ENCODE measurements at regions not wholly inside any gene's neighbourhood (a gene's known extent, or its start where the extent isn't known, plus 50 kb on each side); places are given as distances from the start of the nearest gene placed in this dataset.

DNA sequence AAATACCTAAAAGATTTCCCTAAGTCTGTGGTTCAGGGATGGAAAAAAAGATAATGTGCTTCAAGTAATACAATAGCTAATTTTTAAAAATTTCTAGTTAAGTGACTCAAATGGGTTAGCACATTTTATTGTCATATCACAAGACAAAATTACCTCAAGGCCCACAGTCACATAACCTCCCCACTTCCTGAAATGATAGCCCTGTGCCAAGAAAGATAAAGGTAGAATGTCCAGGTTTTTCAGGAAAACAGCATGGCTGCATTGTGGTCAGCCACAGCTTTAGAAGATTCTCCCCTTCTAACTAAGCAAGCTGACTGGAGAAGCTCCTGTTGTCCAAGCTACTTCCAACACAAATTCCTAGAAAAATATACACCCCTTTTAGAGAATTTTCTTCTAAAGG is 127.1 kb upstream of the SLC35G4 start:
- H3K9me3 ChIP-seq: no peaks in the 10 kb centered on the region
- no peak overlapping the region for H2AFZ ChIP-seq (ENCODE audit: low read depth)
- DNase-seq: no peak
- H3K79me2 ChIP-seq (ENCODE audit: insufficient read depth): no peaks in the 10 kb centered on the region
- H4K20me1 ChIP-seq (ENCODE audit: insufficient read depth): no peaks in the 10 kb centered on the region
- TF ChIP-seq, protein P1, sequence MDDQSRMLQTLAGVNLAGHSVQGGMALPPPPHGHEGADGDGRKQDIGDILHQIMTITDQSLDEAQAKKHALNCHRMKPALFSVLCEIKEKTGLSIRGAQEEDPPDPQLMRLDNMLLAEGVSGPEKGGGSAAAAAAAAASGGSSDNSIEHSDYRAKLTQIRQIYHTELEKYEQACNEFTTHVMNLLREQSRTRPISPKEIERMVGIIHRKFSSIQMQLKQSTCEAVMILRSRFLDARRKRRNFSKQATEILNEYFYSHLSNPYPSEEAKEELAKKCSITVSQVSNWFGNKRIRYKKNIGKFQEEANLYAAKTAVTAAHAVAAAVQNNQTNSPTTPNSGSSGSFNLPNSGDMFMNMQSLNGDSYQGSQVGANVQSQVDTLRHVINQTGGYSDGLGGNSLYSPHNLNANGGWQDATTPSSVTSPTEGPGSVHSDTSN (IDR thresholded peaks at IDR 0.05): no peak
- no peak for TF ChIP-seq GATA2 (CRISPR knock-in tag; IDR thresholded peaks at IDR 0.05)
- TF ChIP-seq, protein P2, sequence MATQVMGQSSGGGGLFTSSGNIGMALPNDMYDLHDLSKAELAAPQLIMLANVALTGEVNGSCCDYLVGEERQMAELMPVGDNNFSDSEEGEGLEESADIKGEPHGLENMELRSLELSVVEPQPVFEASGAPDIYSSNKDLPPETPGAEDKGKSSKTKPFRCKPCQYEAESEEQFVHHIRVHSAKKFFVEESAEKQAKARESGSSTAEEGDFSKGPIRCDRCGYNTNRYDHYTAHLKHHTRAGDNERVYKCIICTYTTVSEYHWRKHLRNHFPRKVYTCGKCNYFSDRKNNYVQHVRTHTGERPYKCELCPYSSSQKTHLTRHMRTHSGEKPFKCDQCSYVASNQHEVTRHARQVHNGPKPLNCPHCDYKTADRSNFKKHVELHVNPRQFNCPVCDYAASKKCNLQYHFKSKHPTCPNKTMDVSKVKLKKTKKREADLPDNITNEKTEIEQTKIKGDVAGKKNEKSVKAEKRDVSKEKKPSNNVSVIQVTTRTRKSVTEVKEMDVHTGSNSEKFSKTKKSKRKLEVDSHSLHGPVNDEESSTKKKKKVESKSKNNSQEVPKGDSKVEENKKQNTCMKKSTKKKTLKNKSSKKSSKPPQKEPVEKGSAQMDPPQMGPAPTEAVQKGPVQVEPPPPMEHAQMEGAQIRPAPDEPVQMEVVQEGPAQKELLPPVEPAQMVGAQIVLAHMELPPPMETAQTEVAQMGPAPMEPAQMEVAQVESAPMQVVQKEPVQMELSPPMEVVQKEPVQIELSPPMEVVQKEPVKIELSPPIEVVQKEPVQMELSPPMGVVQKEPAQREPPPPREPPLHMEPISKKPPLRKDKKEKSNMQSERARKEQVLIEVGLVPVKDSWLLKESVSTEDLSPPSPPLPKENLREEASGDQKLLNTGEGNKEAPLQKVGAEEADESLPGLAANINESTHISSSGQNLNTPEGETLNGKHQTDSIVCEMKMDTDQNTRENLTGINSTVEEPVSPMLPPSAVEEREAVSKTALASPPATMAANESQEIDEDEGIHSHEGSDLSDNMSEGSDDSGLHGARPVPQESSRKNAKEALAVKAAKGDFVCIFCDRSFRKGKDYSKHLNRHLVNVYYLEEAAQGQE (IDR thresholded peaks at IDR 0.05; ENCODE audit: low read depth, low read length): no peak
- no peak for TF ChIP-seq NRF1 (IDR thresholded peaks at IDR 0.05; ENCODE audit: low read depth, low read length)
- TF ChIP-seq EP300 (IDR thresholded peaks at IDR 0.05; ENCODE audit: borderline replicate concordance in 1 of 2, low read depth in 1 of 2, low read length in 1 of 2): no peak
- TF ChIP-seq GABPA (IDR thresholded peaks at IDR 0.05; ENCODE audit: low read depth): no peak
- no peak for TF ChIP-seq MXI1 (IDR thresholded peaks at IDR 0.05; ENCODE audit: low read depth, low read length)
- TF ChIP-seq FOXM1 (IDR thresholded peaks at IDR 0.05; ENCODE audit: low read depth): no peak
- TF ChIP-seq, protein P3, sequence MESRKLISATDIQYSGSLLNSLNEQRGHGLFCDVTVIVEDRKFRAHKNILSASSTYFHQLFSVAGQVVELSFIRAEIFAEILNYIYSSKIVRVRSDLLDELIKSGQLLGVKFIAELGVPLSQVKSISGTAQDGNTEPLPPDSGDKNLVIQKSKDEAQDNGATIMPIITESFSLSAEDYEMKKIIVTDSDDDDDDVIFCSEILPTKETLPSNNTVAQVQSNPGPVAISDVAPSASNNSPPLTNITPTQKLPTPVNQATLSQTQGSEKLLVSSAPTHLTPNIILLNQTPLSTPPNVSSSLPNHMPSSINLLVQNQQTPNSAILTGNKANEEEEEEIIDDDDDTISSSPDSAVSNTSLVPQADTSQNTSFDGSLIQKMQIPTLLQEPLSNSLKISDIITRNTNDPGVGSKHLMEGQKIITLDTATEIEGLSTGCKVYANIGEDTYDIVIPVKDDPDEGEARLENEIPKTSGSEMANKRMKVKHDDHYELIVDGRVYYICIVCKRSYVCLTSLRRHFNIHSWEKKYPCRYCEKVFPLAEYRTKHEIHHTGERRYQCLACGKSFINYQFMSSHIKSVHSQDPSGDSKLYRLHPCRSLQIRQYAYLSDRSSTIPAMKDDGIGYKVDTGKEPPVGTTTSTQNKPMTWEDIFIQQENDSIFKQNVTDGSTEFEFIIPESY (IDR thresholded peaks at IDR 0.05; ENCODE audit: borderline replicate concordance, low read depth): no peak
- no peak for TF ChIP-seq TEAD4 (IDR thresholded peaks at IDR 0.05; ENCODE audit: borderline replicate concordance, insufficient read depth)
- no peak for TF ChIP-seq EZH2phosphoT487 (IDR thresholded peaks at IDR 0.05; ENCODE audit: borderline replicate concordance, low read depth)
- TF ChIP-seq, protein P4, sequence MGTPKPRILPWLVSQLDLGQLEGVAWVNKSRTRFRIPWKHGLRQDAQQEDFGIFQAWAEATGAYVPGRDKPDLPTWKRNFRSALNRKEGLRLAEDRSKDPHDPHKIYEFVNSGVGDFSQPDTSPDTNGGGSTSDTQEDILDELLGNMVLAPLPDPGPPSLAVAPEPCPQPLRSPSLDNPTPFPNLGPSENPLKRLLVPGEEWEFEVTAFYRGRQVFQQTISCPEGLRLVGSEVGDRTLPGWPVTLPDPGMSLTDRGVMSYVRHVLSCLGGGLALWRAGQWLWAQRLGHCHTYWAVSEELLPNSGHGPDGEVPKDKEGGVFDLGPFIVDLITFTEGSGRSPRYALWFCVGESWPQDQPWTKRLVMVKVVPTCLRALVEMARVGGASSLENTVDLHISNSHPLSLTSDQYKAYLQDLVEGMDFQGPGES (IDR thresholded peaks at IDR 0.05; ENCODE audit: low read depth, low read length): no peak
- TF ChIP-seq FOXJ3 (CRISPR knock-in tag; IDR thresholded peaks at IDR 0.05): no peak
- no peak for TF ChIP-seq CHD2 (IDR thresholded peaks at IDR 0.05; ENCODE audit: low read length, partially characterized antibody)
- TF ChIP-seq TAF1 (IDR thresholded peaks at IDR 0.05; ENCODE audit: borderline replicate concordance, low read depth, low read length): no peak
- no peak for TF ChIP-seq MEF2A (IDR thresholded peaks at IDR 0.05; ENCODE audit: borderline replicate concordance, low read depth)
- H3F3A ChIP-seq (replicated peaks; ENCODE audit: insufficient read depth): no peaks in the 10 kb centered on the region
- POLR2A ChIA-PET: no interaction called here
- no peak overlapping the region for H3K27ac ChIP-seq (ENCODE audit: low read depth in 2 of 2, low read length in 1 of 2)
- H3K4me1 ChIP-seq (ENCODE audit: control insufficient read depth in 1 of 2, insufficient read depth in 2 of 2, low read depth in 1 of 2, low read length in 1 of 2): no peaks in the 10 kb centered on the region
- no peaks in the 10 kb centered on the region; the same call in 1 of the 2 replicates for H3K27me3 ChIP-seq (ENCODE audit: insufficient read depth)
- no peak overlapping the region for H3K4me2 ChIP-seq
- CTCF ChIA-PET: no interaction called here
- H3K4me3 ChIP-seq (ENCODE audit: low read depth in 2 of 2, low read length in 1 of 2): no peak overlapping the region
- H3K36me3 ChIP-seq (replicated peaks in 1 of 2; ENCODE audit: control insufficient read depth in 1 of 2, insufficient read depth in 2 of 2, low read length in 1 of 2): no peaks in the 10 kb centered on the region
- H3K9me2 ChIP-seq: no peaks in the 10 kb centered on the region
- no peak overlapping the region for H3K9ac ChIP-seq
